Panc1 (cell line): ENCODE measurements at regions not wholly inside any gene's neighbourhood (a gene's known extent, or its start where the extent isn't known, plus 50 kb on each side); places are given as distances from the start of the nearest gene placed in this dataset.
"Not testable (repeated sequence)": the region's sequence is repeated elsewhere in the genome, so short reads cannot be mapped to it uniquely, and the experiment has no call there.

Source experiments
- ATAC-seq: fragments of 200-7000 bp; cut with Tn5 transposase; 2 replicates; pipeline ENCODE4 v1.9.1; 2020; ENCODE audit warnings: mild to moderate bottlenecking, moderate library complexity
- BruUV-seq: library from RNA; stranded (reverse); fragments of 400-500 nt; replicated peaks from 2 replicates; lab custom pipeline; 2021; lab: Mats Ljungman, UMichigan
- CTCF ChIA-PET: fragments of 300-600 bp; sonication (Branson Sonifier 250); formaldehyde crosslinking; loops from one replicate; lab custom pipeline; 2022; ENCODE audit warnings: antibody characterized with exemption; lab: Charles Lee
- POLR2A ChIA-PET: fragments of 300-600 bp; sonication (Branson Sonifier 250); formaldehyde crosslinking; loops from one replicate; lab custom pipeline; 2022; ENCODE audit warnings: antibody characterized with exemption; lab: Charles Lee
- DNase-seq: peaks from one replicate; pipeline ENCODE4 v3.0.0-alpha.2; 2010; ENCODE audit warnings: low read depth, low spot score
- H3K27ac ChIP-seq: 2 replicates; pipeline ENCODE4 v1.5.1; 2011; ENCODE audit warnings: mild to moderate bottlenecking, low read length, inconsistent platforms
- H3K27me3 ChIP-seq: fragments of 200-500 bp; sonication (Bioruptor generic); 2 replicates; pipeline ENCODE4 v1.6.0; 2014; ENCODE audit warnings: low read length, inconsistent platforms; ENCODE audit not compliant: control insufficient read depth, insufficient read depth
- H3K36me3 ChIP-seq: fragments of 200-500 bp; sonication (Bioruptor generic); 2 replicates; pipeline ENCODE4 v1.5.1; 2014; ENCODE audit warnings: inconsistent platforms, mild to moderate bottlenecking, low read length, moderate library complexity; ENCODE audit not compliant: control insufficient read depth, insufficient read depth
- H3K4me1 ChIP-seq: 2 replicates; pipeline ENCODE4 v1.5.1; 2011; ENCODE audit warnings: inconsistent platforms, mild to moderate bottlenecking, low read length, moderate library complexity; ENCODE audit not compliant: control insufficient read depth, insufficient read depth
- H3K4me3 ChIP-seq, 2 experiments: 2 replicates each; pipeline ENCODE4 v1.5.1; 2011 to 2012; ENCODE audit warnings: low read depth in 2 of 2, low read length in 2 of 2, mild to moderate bottlenecking in 2 of 2, inconsistent platforms in 1 of 2, moderate library complexity in 1 of 2
- H3K9me3 ChIP-seq: fragments of 200-500 bp; sonication (Bioruptor generic); 2 replicates; pipeline ENCODE4 v1.5.1; 2014; ENCODE audit warnings: low read depth, mild to moderate bottlenecking, inconsistent platforms, low read length, moderate library complexity; ENCODE audit not compliant: control insufficient read depth, insufficient read depth
- CTCF ChIP-seq: fragments of 450-650 bp; IDR thresholded peaks from 2 replicates; pipeline ENCODE4 v1.5.1; 2017; ENCODE audit warnings: mild to moderate bottlenecking
- POLR2AphosphoS5 ChIP-seq: IDR thresholded peaks from 2 replicates; pipeline ENCODE4 v1.6.1; 2012; ENCODE audit warnings: mild to moderate bottlenecking, low read depth, low read length, moderate library complexity
- REST ChIP-seq, 2 experiments: IDR thresholded peaks; 2 replicates each; pipeline ENCODE4 v1.6.1; 2011 to 2012; ENCODE audit warnings: low read depth in 2 of 2, control low read depth in 1 of 2, low read length in 1 of 2, mild to moderate bottlenecking in 1 of 2, moderate library complexity in 1 of 2; ENCODE audit not compliant: insufficient read depth in 1 of 2
- SIN3A ChIP-seq: IDR thresholded peaks from 2 replicates; pipeline ENCODE4 v1.6.1; 2012; ENCODE audit warnings: low read depth, mild to moderate bottlenecking, low read length, moderate library complexity, borderline replicate concordance; ENCODE audit not compliant: insufficient read depth
- TCF7L2 ChIP-seq: IDR thresholded peaks from 2 replicates; pipeline ENCODE4 v1.6.1; 2011; ENCODE audit warnings: mild to moderate bottlenecking, low read depth, low read length, inconsistent platforms
- in situ Hi-C: cut with HindIII; loops from 2 replicates; pipeline ENCODE4 v1.10.0; 2016; ENCODE audit warnings: low sequenced_read_pairs, low pct_unique_long_range_greater_than_20kb
- intact Hi-C: fragments of 100-400 bp; cut with micrococcal nuclease; formaldehyde crosslinking; loops from one replicate; pipeline ENCODE4 v1.10.0; 2022; ENCODE audit not compliant: unreplicated experiment

GRCh38 chrX:138082896-138083295 lies 517.0 kb downstream of the ZIC3 start:
- Histone ChIP-seq H3K36me3 (no peaks in the 10 kb centered on the region), H3K4me3 (no peak overlapping the region), H3K27ac (no peak overlapping the region), H3K27me3 (no peaks in the 10 kb centered on the region), H3K4me1 (no peaks in the 10 kb centered on the region), H3K9me3 (no peaks in the 10 kb centered on the region)
- ATAC-seq (no peak), DNase-seq (no peak)
- BruUV-seq: no TSS peak
- in situ Hi-C loops: no loop called here
- no peak for TF ChIP-seq SIN3A
- no peak for TF ChIP-seq TCF7L2
- TF ChIP-seq REST (IDR thresholded peaks at IDR 0.05; ENCODE audit: insufficient read depth in 1 of 2, low read depth in 2 of 2, low read length in 1 of 2): no peak
- no peak for TF ChIP-seq POLR2AphosphoS5
- no peak for TF ChIP-seq CTCF
- ChIA-PET POLR2A (no interaction called here), CTCF (no interaction called here)
- intact Hi-C loops: no loop called here

- H3K36me3 ChIP-seq, H3K27ac ChIP-seq, intact Hi-C loops, CTCF ChIA-PET, BruUV-seq, H3K4me1 ChIP-seq, H3K9me3 ChIP-seq, POLR2A ChIA-PET, DNase-seq, in situ Hi-C loops, ATAC-seq, H3K27me3 ChIP-seq, H3K4me3 ChIP-seq: not testable (repeated sequence)
Measured at GRCh38 chrX:138110910-138111309, 545.0 kb downstream of the ZIC3 start.

GRCh38 chrX:138127314-138127713 lies 561.4 kb downstream of the ZIC3 start:
- H3K9me3 ChIP-seq: no peaks in the 10 kb centered on the region
- no peak for TF ChIP-seq SIN3A
- no peak for TF ChIP-seq REST (IDR thresholded peaks at IDR 0.05; ENCODE audit: insufficient read depth in 1 of 2, low read depth in 2 of 2, low read length in 1 of 2)
- TF ChIP-seq POLR2AphosphoS5: no peak
- no peak for TF ChIP-seq TCF7L2
- TF ChIP-seq CTCF: no peak
- no peak overlapping the region for H3K4me3 ChIP-seq
- H3K36me3 ChIP-seq: no peaks in the 10 kb centered on the region
- ChIA-PET POLR2A (no interaction called here), CTCF (no interaction called here)
- DNase-seq (no peak), ATAC-seq (no peak)
- no peak overlapping the region for H3K27ac ChIP-seq
- intact Hi-C loops (loop anchor here (10.0 kb wide), 1 partner anchor 617 kb away; no protein-coding TSS in a partner anchor), in situ Hi-C loops (no loop called here)
- BruUV-seq: no TSS peak
- H3K27me3 ChIP-seq: no peaks in the 10 kb centered on the region
- no peaks in the 10 kb centered on the region for H3K4me1 ChIP-seq
